Gastroesophageal sphincter (tissue), 4 donors: ENCODE measurements at regions not wholly inside any gene's neighbourhood (a gene's known extent, or its start where the extent isn't known, plus 50 kb on each side); places are given as distances from the start of the nearest gene placed in this dataset.

ENCODE experiments used
- ATAC-seq: fragments of 150-250 bp; one replicate; pipeline ENCODE4 v1.9.1; 2016; ENCODE audit warnings: mild to moderate bottlenecking, moderate library complexity
- H3K27ac ChIP-seq, 4 donors: fragments of 200-600 bp; sonication (generic) in 3 of 4; 1 replicate in 3 of 4; 2 replicates in 1 of 4; pipeline ENCODE4 v1.5.1; 2016 to 2019
- H3K27me3 ChIP-seq: fragments of 200-600 bp; sonication (generic); one replicate; pipeline ENCODE4 v1.5.1; 2019
- H3K36me3 ChIP-seq, 2 donors: fragments of 200-600 bp; sonication (generic); one replicate each; pipeline ENCODE4 v1.5.1; 2019; ENCODE audit warnings: control low read depth in 1 of 2
- H3K4me1 ChIP-seq, 3 donors: fragments of 200-600 bp; sonication (generic); 1 replicate in 2 of 3; 2 replicates in 1 of 3; pipeline ENCODE4 v1.5.1; 2016 to 2019; ENCODE audit warnings: control low read depth in 2 of 3
- H3K4me3 ChIP-seq, 2 donors: fragments of 200-600 bp; sonication (generic); one replicate each; pipeline ENCODE4 v1.5.1; 2019; ENCODE audit warnings: mild to moderate bottlenecking in 1 of 2, moderate library complexity in 1 of 2
- H3K9me3 ChIP-seq, 3 donors: fragments of 200-600 bp; sonication (generic); one replicate each; pipeline ENCODE4 v1.5.1; 2017 to 2019; ENCODE audit warnings: control low read depth in 2 of 3
- EP300 ChIP-seq: sonication (generic); formaldehyde crosslinking; IDR thresholded peaks from one replicate; pipeline ENCODE4 v1.6.1; 2017; ENCODE audit warnings: antibody characterized with exemption, mild to moderate bottlenecking
- POLR2A ChIP-seq, 2 donors: fragments of 450-650 bp; IDR thresholded peaks; one replicate each; pipeline ENCODE4 v1.6.1; 2017; ENCODE audit warnings: antibody characterized with exemption in 2 of 2, mild to moderate bottlenecking in 2 of 2, moderate library complexity in 1 of 2
- POLR2AphosphoS5 ChIP-seq: sonication (generic); formaldehyde crosslinking; IDR thresholded peaks from one replicate; pipeline ENCODE4 v1.6.1; 2017; ENCODE audit warnings: antibody characterized with exemption
- WGBS, 2 donors: methylation state at CpG; one replicate each; pipeline ENCODE4 v1.1.5; 2018; ENCODE audit warnings: low coverage in 1 of 2; 5-methylcytosine and 5-hydroxymethylcytosine counted together
- TF ChIP-seq, protein P1 (sequence below), 4 experiments: fragments of 200-600 bp in 2 of 4; fragments of 450-650 bp in 2 of 4; sonication (generic) in 1 of 4; IDR thresholded peaks; one replicate each; pipeline ENCODE4 v1.5.1; 2017 to 2019; ENCODE audit warnings: antibody characterized with exemption in 4 of 4, mild to moderate bottlenecking in 2 of 4, moderate library complexity in 2 of 4

DNA sequence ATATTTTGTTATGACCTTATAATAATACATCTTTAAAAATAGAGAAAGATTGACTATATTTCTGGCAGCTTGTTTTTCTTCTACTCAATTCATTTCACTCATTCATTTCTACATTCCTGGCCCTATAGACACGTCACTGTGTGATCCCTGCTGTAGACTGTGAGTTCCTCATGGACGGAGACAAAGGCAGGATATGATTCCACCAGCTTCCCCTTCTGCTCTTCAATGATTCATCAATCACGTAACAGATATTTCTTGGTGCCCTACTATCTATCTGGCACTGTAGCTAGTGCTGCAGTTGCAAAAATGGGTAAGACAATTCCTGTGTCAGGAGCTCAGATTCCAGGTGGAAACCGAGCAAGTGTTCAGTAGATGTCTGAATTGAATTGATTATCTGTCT lies 415.0 kb downstream of the SFMBT2 start:
- Histone ChIP-seq H3K9me3 (no peaks in the 10 kb centered on the region), H3K27ac (no peak overlapping the region), H3K27me3 (no peaks in the 10 kb centered on the region), H3K4me3 (no peak overlapping the region), H3K4me1 (no peaks in the 10 kb centered on the region), H3K36me3 (no peaks in the 10 kb centered on the region)
- ATAC-seq = no peak
- 59 to 72% methylated on average over 4 of the region's 4 CpGs for WGBS, 2 donors
- TF ChIP-seq POLR2AphosphoS5 = no peak
- TF ChIP-seq, protein P1, sequence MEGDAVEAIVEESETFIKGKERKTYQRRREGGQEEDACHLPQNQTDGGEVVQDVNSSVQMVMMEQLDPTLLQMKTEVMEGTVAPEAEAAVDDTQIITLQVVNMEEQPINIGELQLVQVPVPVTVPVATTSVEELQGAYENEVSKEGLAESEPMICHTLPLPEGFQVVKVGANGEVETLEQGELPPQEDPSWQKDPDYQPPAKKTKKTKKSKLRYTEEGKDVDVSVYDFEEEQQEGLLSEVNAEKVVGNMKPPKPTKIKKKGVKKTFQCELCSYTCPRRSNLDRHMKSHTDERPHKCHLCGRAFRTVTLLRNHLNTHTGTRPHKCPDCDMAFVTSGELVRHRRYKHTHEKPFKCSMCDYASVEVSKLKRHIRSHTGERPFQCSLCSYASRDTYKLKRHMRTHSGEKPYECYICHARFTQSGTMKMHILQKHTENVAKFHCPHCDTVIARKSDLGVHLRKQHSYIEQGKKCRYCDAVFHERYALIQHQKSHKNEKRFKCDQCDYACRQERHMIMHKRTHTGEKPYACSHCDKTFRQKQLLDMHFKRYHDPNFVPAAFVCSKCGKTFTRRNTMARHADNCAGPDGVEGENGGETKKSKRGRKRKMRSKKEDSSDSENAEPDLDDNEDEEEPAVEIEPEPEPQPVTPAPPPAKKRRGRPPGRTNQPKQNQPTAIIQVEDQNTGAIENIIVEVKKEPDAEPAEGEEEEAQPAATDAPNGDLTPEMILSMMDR (IDR thresholded peaks at IDR 0.05) = no peak
- no peak for TF ChIP-seq EP300
- no peak for TF ChIP-seq POLR2A (IDR thresholded peaks at IDR 0.05)

DNA sequence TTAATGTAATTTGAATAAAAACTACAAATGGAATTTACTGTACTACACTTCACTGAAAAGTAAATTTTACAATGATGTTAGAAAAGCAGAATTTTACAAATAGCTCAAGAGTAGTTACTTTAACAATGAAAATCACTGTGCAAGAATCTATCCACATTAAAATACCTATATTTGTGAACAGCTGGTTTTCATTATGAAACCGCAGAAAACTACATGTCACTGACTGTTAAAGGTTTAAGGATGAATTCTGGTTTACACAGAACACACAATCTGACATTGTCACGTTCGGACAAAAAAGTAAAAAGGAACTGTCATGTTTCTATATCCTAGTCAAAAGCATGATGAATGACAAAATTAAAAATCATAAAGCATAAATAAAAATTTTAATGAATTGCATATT lies 415.3 kb upstream of the PRKCQ start:
- Histone ChIP-seq H3K36me3 (no peaks in the 10 kb centered on the region), H3K9me3 (no peaks in the 10 kb centered on the region), H3K4me1 (no peaks in the 10 kb centered on the region), H3K27me3 (no peaks in the 10 kb centered on the region), H3K4me3 (no peak overlapping the region), H3K27ac (no peak overlapping the region)
- ATAC-seq = no peak
- TF ChIP-seq POLR2A (IDR thresholded peaks at IDR 0.05) (no peak), POLR2AphosphoS5 (no peak), EP300 (no peak)
- TF ChIP-seq, protein P1 (IDR thresholded peaks at IDR 0.05) = no peak
- WGBS, 2 donors = 80 to 82% methylated on average over 3 of the region's 3 CpGs

DNA sequence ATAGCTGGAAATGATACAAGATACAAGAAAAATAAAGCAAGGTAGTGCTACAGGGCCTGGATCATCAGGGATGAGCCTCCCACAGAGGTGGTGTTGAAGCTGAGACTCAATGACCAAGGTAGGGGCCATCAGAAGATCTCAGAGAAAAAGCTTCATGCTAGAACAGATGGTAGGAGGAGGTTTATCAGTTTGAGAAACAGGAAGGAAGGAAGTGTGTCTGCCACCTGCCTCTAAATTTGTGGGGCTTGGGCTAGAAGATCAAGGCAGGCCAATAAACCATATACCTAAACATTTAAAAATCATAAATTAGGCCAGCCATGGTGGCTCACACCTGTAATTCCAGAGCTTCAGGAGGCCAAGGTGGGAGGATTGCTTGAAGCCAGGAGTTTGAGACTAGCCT lies 410.8 kb upstream of the PRKCQ start:
- ATAC-seq = no peak
- H3K27ac ChIP-seq = no peak overlapping the region
- TF ChIP-seq POLR2AphosphoS5 = no peak
- no peak for TF ChIP-seq POLR2A (IDR thresholded peaks at IDR 0.05)
- no peak for TF ChIP-seq EP300
- TF ChIP-seq, protein P1 (IDR thresholded peaks at IDR 0.05) = no peak

DNA sequence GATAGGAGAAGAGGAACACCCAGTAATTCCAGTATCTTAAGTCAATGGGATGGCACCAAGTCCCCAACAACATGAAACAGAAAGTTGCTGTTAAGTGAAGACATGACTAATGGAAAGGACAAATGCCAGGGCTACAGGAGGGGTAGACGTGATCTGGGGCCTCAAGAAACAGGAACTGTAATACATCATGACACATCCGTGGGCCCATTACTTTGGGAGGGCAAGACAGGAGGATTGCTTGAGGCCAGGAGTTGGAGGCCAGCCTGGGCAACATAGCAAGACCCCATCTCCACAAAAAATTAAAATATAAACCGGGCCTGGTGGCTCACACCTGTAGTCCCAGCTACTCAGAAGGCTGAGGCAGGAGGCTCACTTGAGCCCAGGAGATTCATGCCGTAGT lies 408.6 kb upstream of the PRKCQ start:
- no peak for ATAC-seq
- Histone ChIP-seq H3K27ac (no peak overlapping the region), H3K9me3 (no peaks in the 10 kb centered on the region), H3K4me1 (no peaks in the 10 kb centered on the region), H3K36me3 (no peaks in the 10 kb centered on the region), H3K27me3 (no peaks in the 10 kb centered on the region), H3K4me3 (no peak overlapping the region)
- no peak for TF ChIP-seq POLR2AphosphoS5
- no peak for TF ChIP-seq POLR2A (IDR thresholded peaks at IDR 0.05)
- TF ChIP-seq EP300 = no peak
- TF ChIP-seq, protein P1 (IDR thresholded peaks at IDR 0.05) = no peak
- WGBS, 2 donors = 78 to 91% methylated on average over 4 of the region's 4 CpGs

More for the DNA sequence above, 410.8 kb upstream of the PRKCQ start:
- H3K36me3 ChIP-seq = no peaks in the 10 kb centered on the region
- no peaks in the 10 kb centered on the region for H3K9me3 ChIP-seq
- no peaks in the 10 kb centered on the region for H3K27me3 ChIP-seq
- H3K4me1 ChIP-seq = no peaks in the 10 kb centered on the region
- H3K4me3 ChIP-seq = no peak overlapping the region

DNA sequence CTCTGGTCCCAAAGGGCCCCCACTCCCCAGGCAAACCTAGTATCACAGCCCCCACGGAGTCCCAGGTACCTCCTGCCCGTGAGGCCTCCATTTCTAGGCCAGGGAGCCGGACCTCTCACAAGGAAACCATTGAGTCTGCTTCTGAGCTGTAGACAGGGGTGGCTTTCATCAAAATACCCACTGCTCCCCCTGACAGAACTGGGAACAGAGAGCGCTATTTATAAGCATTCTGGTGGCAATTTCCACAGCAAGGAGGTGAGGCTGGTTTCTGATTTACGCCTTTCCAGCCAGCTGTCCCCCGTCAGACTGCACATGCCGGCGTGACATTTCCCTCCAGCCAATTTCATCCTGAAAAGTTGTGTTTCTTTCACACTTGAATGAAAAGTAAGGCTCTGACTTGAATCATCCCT lies 407.5 kb upstream of the PRKCQ start:
- peak overlapping the region in 2 of 4 donors; percentile 9 to 10 for H3K27ac ChIP-seq
- peak; percentile 19 for ATAC-seq
- no peaks in the 10 kb centered on the region for H3K4me1 ChIP-seq
- TF ChIP-seq POLR2AphosphoS5 = no peak
- TF ChIP-seq POLR2A (IDR thresholded peaks at IDR 0.05) = no peak
- no peak for TF ChIP-seq EP300
- TF ChIP-seq, protein P1 (IDR thresholded peaks at IDR 0.05) = no peak
- no peak overlapping the region for H3K4me3 ChIP-seq
- 75% methylated on average over 5 of the region's 8 CpGs; no CpG with 5 or more reads in 1 of the 2 donors for WGBS, 2 donors
- H3K9me3 ChIP-seq = no peaks in the 10 kb centered on the region
- no peaks in the 10 kb centered on the region for H3K36me3 ChIP-seq
- H3K27me3 ChIP-seq = no peaks in the 10 kb centered on the region
